HG03432 (cell line): ENCODE measurements at regions not wholly inside any gene's neighbourhood (a gene's known extent, or its start where the extent isn't known, plus 50 kb on each side); places are given as distances from the start of the nearest gene placed in this dataset.
"Not testable (repeated sequence)": the region's sequence is repeated elsewhere in the genome, so short reads cannot be mapped to it uniquely, and the experiment has no call there.

Experiments
- ATAC-seq: cut with Tn5 transposase; IDR thresholded peaks from one replicate; pipeline ENCODE4 v1.9.1; 2021; ENCODE audit warnings: mild to moderate bottlenecking, moderate library complexity; ENCODE audit not compliant: unreplicated experiment

- not testable (repeated sequence) for ATAC-seq
These were observed 106.0 kb downstream of the SPATA18 start for GRCh38 chr4:52157071-52157470.

GRCh38 chr4:52157641-52158316 is 106.7 kb downstream of the SPATA18 start:
- ATAC-seq, result no peak

- no peak for ATAC-seq
These were observed 109.8 kb downstream of the SPATA18 start for GRCh38 chr4:52160859-52161258.

GRCh38 chr4:52164116-52164515 is 113.0 kb downstream of the SPATA18 start:
- ATAC-seq, result no peak

- ATAC-seq, result no peak
These were observed 121.1 kb downstream of the SPATA18 start for GRCh38 chr4:52172166-52172565.

GRCh38 chr4:52173470-52174045 is 122.5 kb downstream of the SPATA18 start:
- ATAC-seq, result no peak

- ATAC-seq, result no peak
These were observed 136.5 kb downstream of the SPATA18 start for GRCh38 chr4:52187603-52188002.

- no peak for ATAC-seq
These were observed 140.9 kb downstream of the SPATA18 start for GRCh38 chr4:52192001-52192400.

GRCh38 chr4:52192721-52193135 is 141.6 kb downstream of the SPATA18 start:
- no peak for ATAC-seq

- no peak for ATAC-seq
These were observed 144.8 kb downstream of the SPATA18 start for GRCh38 chr4:52195869-52196268.

- no peak for ATAC-seq
These were observed 145.6 kb downstream of the SPATA18 start for GRCh38 chr4:52196606-52197130.

GRCh38 chr4:52197306-52197705 is 146.2 kb downstream of the SPATA18 start:
- ATAC-seq, result no peak

GRCh38 chr4:52198294-52198693 is 147.2 kb downstream of the SPATA18 start:
- no peak for ATAC-seq

- ATAC-seq, result no peak
These were observed 148.7 kb downstream of the SPATA18 start for GRCh38 chr4:52199574-52200338.

GRCh38 chr4:52200339-52200725 is 149.2 kb downstream of the SPATA18 start:
- no peak for ATAC-seq

- ATAC-seq, result no peak
These were observed 150.6 kb downstream of the SPATA18 start for GRCh38 chr4:52201715-52202114.

- no peak for ATAC-seq
These were observed 151.2 kb downstream of the SPATA18 start for GRCh38 chr4:52202251-52202779.

- no peak for ATAC-seq
These were observed 151.8 kb downstream of the SPATA18 start for GRCh38 chr4:52202931-52203330.

- no peak for ATAC-seq
These were observed 152.2 kb downstream of the SPATA18 start for GRCh38 chr4:52203351-52203750.

- ATAC-seq, result no peak
These were observed 153.8 kb downstream of the SPATA18 start for GRCh38 chr4:52204921-52205320.

GRCh38 chr4:52207146-52207545 is 156.0 kb downstream of the SPATA18 start:
- not testable (repeated sequence) for ATAC-seq

- ATAC-seq, result no peak
These were observed 161.6 kb downstream of the SPATA18 start for GRCh38 chr4:52212702-52213101.
